22Rv1 (cell line): ENCODE measurements at regions not wholly inside any gene's neighbourhood (a gene's known extent, or its start where the extent isn't known, plus 50 kb on each side); places are given as distances from the start of the nearest gene placed in this dataset.

Source experiments
- ZFX ChIP-seq: fragments of 450-650 bp; IDR thresholded peaks from 2 replicates; pipeline ENCODE4 v1.6.1; 2017; ENCODE audit warnings: antibody characterized with exemption, borderline replicate concordance
- TF ChIP-seq, protein P1 (sequence below): fragments of 450-650 bp; IDR thresholded peaks from 2 replicates; pipeline ENCODE4 v1.5.1; 2017; ENCODE audit warnings: mild to moderate bottlenecking

DNA sequence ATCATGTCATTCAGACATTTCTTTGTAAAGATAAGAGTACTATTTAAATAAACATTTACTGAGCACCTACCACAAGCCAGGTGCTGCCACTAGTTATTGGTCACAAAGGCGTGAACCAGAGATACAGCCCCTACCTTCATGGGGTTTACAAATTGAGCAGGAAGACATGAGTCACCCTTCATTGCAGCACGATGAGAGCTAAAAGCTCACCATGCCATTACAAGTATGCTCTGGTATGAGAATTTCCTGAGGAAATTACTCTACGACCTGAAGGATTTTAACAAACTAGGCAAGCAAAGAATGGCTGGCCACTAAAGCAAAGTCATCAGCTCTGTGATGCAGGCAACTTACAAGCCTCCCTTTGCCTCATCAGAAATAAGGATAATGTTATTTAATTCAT is 346.8 kb downstream of the BRINP2 start:
- TF ChIP-seq, protein P1, sequence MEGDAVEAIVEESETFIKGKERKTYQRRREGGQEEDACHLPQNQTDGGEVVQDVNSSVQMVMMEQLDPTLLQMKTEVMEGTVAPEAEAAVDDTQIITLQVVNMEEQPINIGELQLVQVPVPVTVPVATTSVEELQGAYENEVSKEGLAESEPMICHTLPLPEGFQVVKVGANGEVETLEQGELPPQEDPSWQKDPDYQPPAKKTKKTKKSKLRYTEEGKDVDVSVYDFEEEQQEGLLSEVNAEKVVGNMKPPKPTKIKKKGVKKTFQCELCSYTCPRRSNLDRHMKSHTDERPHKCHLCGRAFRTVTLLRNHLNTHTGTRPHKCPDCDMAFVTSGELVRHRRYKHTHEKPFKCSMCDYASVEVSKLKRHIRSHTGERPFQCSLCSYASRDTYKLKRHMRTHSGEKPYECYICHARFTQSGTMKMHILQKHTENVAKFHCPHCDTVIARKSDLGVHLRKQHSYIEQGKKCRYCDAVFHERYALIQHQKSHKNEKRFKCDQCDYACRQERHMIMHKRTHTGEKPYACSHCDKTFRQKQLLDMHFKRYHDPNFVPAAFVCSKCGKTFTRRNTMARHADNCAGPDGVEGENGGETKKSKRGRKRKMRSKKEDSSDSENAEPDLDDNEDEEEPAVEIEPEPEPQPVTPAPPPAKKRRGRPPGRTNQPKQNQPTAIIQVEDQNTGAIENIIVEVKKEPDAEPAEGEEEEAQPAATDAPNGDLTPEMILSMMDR: no peak
- no peak for TF ChIP-seq ZFX
